GM23248 (cell line): ENCODE measurements at regions not wholly inside any gene's neighbourhood (a gene's known extent, or its start where the extent isn't known, plus 50 kb on each side); places are given as distances from the start of the nearest gene placed in this dataset.

ENCODE experiments used
- DNase-seq: peaks from one replicate; pipeline ENCODE4 v3.0.0-alpha.2; 2015
- H2AFZ ChIP-seq: fragments of 200-600 bp; sonication (generic); 2 replicates; pipeline ENCODE4 v1.6.1; 2016; ENCODE audit warnings: antibody characterized with exemption
- H3F3A ChIP-seq: fragments of 200-600 bp; sonication (generic); 2 replicates; pipeline ENCODE4 v1.6.1; 2016; ENCODE audit warnings: mild to moderate bottlenecking, antibody characterized with exemption, mixed run types; ENCODE audit not compliant: insufficient read depth
- H3K27ac ChIP-seq: fragments of 200-600 bp; sonication (generic); 2 replicates; pipeline ENCODE4 v1.5.1; 2016; ENCODE audit warnings: mild to moderate bottlenecking
- H3K27me3 ChIP-seq: fragments of 200-600 bp; sonication (generic); replicated peaks from 2 replicates; pipeline ENCODE4 v1.6.1; 2016; ENCODE audit warnings: mild to moderate bottlenecking; ENCODE audit not compliant: insufficient read depth
- H3K36me3 ChIP-seq: fragments of 200-600 bp; sonication (generic); 2 replicates; pipeline ENCODE4 v1.6.1; 2016; ENCODE audit warnings: low read depth, mild to moderate bottlenecking
- H3K4me1 ChIP-seq: fragments of 200-600 bp; sonication (generic); 2 replicates; pipeline ENCODE4 v1.6.1; 2016; ENCODE audit warnings: mild to moderate bottlenecking; ENCODE audit not compliant: insufficient read depth
- H3K4me2 ChIP-seq: fragments of 200-600 bp; sonication (generic); one replicate; pipeline ENCODE4 v1.6.1; 2016; ENCODE audit warnings: mild to moderate bottlenecking; ENCODE audit not compliant: unreplicated experiment
- H3K4me3 ChIP-seq: fragments of 200-600 bp; sonication (generic); 2 replicates; pipeline ENCODE4 v1.5.1; 2016; ENCODE audit warnings: mild to moderate bottlenecking
- H3K79me2 ChIP-seq: fragments of 200-600 bp; sonication (generic); 2 replicates; pipeline ENCODE4 v1.6.1; 2016; ENCODE audit warnings: mild to moderate bottlenecking; ENCODE audit not compliant: insufficient read depth
- H3K9ac ChIP-seq: fragments of 200-600 bp; sonication (generic); 2 replicates; pipeline ENCODE4 v1.6.1; 2016; ENCODE audit warnings: mild to moderate bottlenecking
- H3K9me2 ChIP-seq: fragments of 200-600 bp; sonication (generic); 2 replicates; pipeline ENCODE4 v1.6.1; 2016; ENCODE audit warnings: mixed run types, mild to moderate bottlenecking, moderate library complexity; ENCODE audit not compliant: insufficient read depth
- H3K9me3 ChIP-seq: fragments of 200-600 bp; sonication (generic); one replicate; pipeline ENCODE4 v1.6.1; 2017; ENCODE audit warnings: low read depth
- H4K20me1 ChIP-seq: fragments of 200-600 bp; sonication (generic); 2 replicates; pipeline ENCODE4 v1.6.0; 2016; ENCODE audit not compliant: insufficient read depth
- EZH2 ChIP-seq: fragments of 200-600 bp; sonication (generic); IDR thresholded peaks from 2 replicates; pipeline ENCODE4 v1.6.1; 2018; ENCODE audit warnings: antibody characterized with exemption, mild to moderate bottlenecking; ENCODE audit not compliant: insufficient read depth, poor library complexity, severe bottlenecking
- EZH2phosphoT487 ChIP-seq: fragments of 200-600 bp; sonication (generic); IDR thresholded peaks from 2 replicates; pipeline ENCODE4 v1.6.1; 2018; ENCODE audit warnings: antibody characterized with exemption, moderate library complexity, mild to moderate bottlenecking, low read depth; ENCODE audit not compliant: insufficient read depth
- WGBS, 2 experiments: methylation state at CpG; one replicate each; pipeline ENCODE4 v1.1.6; 2015 to 2017; ENCODE audit warnings: low lambda C conversion rate in 2 of 2, low coverage in 1 of 2; ENCODE audit errors: missing lambda C conversion rate in 2 of 2; 5-methylcytosine and 5-hydroxymethylcytosine counted together
- in situ Hi-C: fragments of 300-500 bp; cut with MboI; formaldehyde crosslinking; loops from 2 replicates; pipeline ENCODE4 v1.15.0; 2020

DNA sequence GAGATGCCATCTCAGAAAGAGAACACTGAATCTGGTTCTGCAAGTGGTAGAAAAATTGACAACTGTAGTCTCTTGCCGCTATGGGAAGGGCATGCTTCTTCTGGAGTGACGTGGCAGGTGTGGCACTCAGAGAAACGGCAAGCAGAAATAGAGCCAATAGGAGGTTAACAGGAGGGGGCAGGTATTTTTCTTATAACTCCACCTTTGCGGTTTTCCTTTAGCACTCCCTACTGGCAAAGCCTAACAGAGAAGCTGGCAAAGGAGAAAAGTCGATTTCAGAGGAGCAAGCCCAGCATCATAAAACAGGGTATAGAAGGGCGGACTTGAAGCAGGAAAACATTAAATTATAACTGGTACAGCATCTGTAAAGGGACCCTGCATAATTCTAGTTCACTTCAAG lies 1382.2 kb downstream of the PCDH18 start:
- H2AFZ ChIP-seq: no peak overlapping the region
- no peak for DNase-seq
- H3K36me3 ChIP-seq: no peaks in the 10 kb centered on the region
- H3K27ac ChIP-seq: no peak overlapping the region
- in situ Hi-C loops: no loop called here
- no peak overlapping the region for H3K4me3 ChIP-seq
- WGBS, 2 experiments: 25 to 27% methylated on average over 6 of the region's 6 CpGs
- H3K9me2 ChIP-seq: no peaks in the 10 kb centered on the region
- no peak overlapping the region for H3K9ac ChIP-seq
- H3K9me3 ChIP-seq: no peaks in the 10 kb centered on the region
- no peak for TF ChIP-seq EZH2
- TF ChIP-seq EZH2phosphoT487: no peak
- H3K79me2 ChIP-seq: no peaks in the 10 kb centered on the region
- no peaks in the 10 kb centered on the region for H3K4me1 ChIP-seq
- H3K27me3 ChIP-seq: no peaks in the 10 kb centered on the region
- H3K4me2 ChIP-seq: no peak overlapping the region
- H4K20me1 ChIP-seq: no peaks in the 10 kb centered on the region
- H3F3A ChIP-seq: no peaks in the 10 kb centered on the region

DNA sequence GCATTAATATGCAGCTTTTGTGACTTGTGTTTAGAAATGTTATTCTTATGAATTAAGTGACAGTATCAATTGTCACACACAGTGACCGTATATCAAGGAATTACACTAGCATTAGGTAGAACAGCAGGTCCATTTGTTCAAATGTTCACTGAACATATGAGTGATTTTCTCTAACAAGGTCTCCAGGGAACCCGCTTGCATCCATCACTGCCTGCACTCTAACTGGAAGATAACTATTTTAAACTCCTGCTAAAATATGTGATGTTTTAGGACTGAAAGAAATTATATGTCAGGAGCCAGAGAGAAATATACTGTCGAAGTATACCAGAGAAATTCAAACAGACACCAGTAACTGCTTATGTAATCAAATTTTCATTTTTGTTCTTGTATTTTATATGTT lies 1395.7 kb downstream of the PCDH18 start:
- no peaks in the 10 kb centered on the region for H3K4me1 ChIP-seq
- no peak overlapping the region for H2AFZ ChIP-seq
- no peak overlapping the region for H3K9ac ChIP-seq
- no peaks in the 10 kb centered on the region for H4K20me1 ChIP-seq
- WGBS, 2 experiments: 14 to 17% methylated on average over 3 of the region's 3 CpGs
- TF ChIP-seq EZH2phosphoT487: no peak
- TF ChIP-seq EZH2: no peak
- H3K4me2 ChIP-seq: no peak overlapping the region
- H3K4me3 ChIP-seq: no peak overlapping the region
- no peak overlapping the region for H3K27ac ChIP-seq
- H3K9me3 ChIP-seq: no peaks in the 10 kb centered on the region
- H3F3A ChIP-seq: no peaks in the 10 kb centered on the region
- H3K27me3 ChIP-seq: no peaks in the 10 kb centered on the region
- no peaks in the 10 kb centered on the region for H3K79me2 ChIP-seq
- no peaks in the 10 kb centered on the region for H3K36me3 ChIP-seq
- DNase-seq: no peak
- in situ Hi-C loops: no loop called here
- H3K9me2 ChIP-seq: no peaks in the 10 kb centered on the region

DNA sequence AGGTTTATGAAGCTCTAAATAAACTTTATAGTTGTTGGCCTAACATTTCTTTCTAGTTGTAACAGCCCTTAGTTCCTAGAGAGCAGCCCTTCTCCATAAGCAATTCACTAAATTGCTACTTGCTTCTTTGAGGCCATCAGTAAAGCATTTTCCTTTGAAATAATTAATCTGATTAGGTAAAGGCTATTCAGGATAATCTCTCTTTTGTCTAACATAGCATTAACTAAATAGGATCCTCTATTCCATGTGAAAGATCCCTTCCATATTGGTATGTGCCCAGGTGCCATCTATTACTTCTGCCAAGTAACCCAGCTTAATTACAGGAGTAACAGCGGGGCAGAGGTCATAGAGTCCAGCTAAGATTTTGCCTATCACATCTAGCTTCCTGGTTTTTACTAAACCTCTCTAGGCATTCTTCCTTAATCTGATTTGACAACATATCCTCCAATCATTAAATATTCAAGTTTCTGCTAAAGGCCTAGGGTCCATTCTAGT lies 1408.0 kb downstream of the PCDH18 start:
- no peaks in the 10 kb centered on the region; the same call in 1 of the 2 replicates for H3K9me2 ChIP-seq
- no peaks in the 10 kb centered on the region for H3K36me3 ChIP-seq
- no peak overlapping the region for H3K9ac ChIP-seq
- H3K4me2 ChIP-seq: no peak overlapping the region
- H3K79me2 ChIP-seq: no peaks in the 10 kb centered on the region
- H3K9me3 ChIP-seq: no peaks in the 10 kb centered on the region
- 0 to 19% methylated on average over 1 of the region's 1 CpG for WGBS, 2 experiments
- H3K4me1 ChIP-seq: no peaks in the 10 kb centered on the region
- H4K20me1 ChIP-seq: no peaks in the 10 kb centered on the region
- H3F3A ChIP-seq: no peaks in the 10 kb centered on the region
- no peak for DNase-seq
- no peak overlapping the region for H2AFZ ChIP-seq
- in situ Hi-C loops: no loop called here
- no peak overlapping the region for H3K4me3 ChIP-seq
- no peak overlapping the region for H3K27ac ChIP-seq
- no peaks in the 10 kb centered on the region for H3K27me3 ChIP-seq
- TF ChIP-seq EZH2: no peak
- no peak for TF ChIP-seq EZH2phosphoT487

DNA sequence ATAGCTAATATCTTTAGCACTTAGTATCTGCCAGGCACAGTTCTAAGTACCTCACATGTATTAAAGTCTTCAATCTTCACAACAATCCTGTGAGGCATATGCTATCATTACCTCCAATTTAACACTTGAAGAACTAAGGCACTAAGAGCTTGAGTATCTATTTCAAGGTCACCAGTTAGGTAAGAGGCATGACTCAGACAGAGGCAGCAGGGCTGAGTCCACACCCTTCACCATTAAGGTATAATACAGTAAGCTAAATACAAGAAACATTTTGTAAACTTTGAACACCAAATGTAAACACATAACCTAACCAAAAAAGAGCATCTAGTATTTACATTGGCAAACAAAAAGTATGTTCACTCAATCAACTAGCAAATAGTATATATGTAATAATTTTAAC lies 1410.9 kb downstream of the PCDH18 start:
- no peaks in the 10 kb centered on the region for H3F3A ChIP-seq
- no peaks in the 10 kb centered on the region for H4K20me1 ChIP-seq
- in situ Hi-C loops: no loop called here
- no peaks in the 10 kb centered on the region for H3K4me1 ChIP-seq
- no peaks in the 10 kb centered on the region for H3K9me3 ChIP-seq
- H3K9ac ChIP-seq: no peak overlapping the region
- no peak for TF ChIP-seq EZH2
- no peak for TF ChIP-seq EZH2phosphoT487
- no peak overlapping the region for H2AFZ ChIP-seq
- no peak for DNase-seq
- H3K4me2 ChIP-seq: no peak overlapping the region
- no peaks in the 10 kb centered on the region for H3K79me2 ChIP-seq
- no peak overlapping the region for H3K27ac ChIP-seq
- no peaks in the 10 kb centered on the region for H3K9me2 ChIP-seq
- no peaks in the 10 kb centered on the region for H3K27me3 ChIP-seq
- H3K36me3 ChIP-seq: no peaks in the 10 kb centered on the region
- H3K4me3 ChIP-seq: no peak overlapping the region

DNA sequence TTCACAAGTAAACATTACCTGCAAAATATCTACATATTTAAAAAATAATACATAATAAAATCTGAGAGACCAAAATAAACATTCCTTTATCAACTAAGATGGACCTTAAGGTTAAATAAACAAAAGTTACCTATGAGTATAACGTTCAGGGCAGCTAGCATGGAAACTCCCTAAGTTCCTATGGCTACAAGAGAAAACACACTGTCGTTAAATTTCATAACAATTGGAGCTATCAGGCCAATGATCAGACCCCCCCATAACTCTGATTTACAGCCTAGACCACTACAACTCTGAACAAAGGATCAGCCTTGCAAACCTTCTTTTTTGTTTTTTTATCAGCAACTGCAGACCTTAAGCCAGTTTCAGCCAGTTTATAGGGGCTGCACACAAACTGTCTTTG lies 1418.4 kb downstream of the PCDH18 start:
- H3K4me1 ChIP-seq: no peaks in the 10 kb centered on the region
- no peaks in the 10 kb centered on the region for H3K27me3 ChIP-seq
- H3K79me2 ChIP-seq: no peaks in the 10 kb centered on the region
- in situ Hi-C loops: no loop called here
- WGBS, 2 experiments: 0 to 4% methylated on average over 2 of the region's 2 CpGs
- no peak overlapping the region for H3K27ac ChIP-seq
- no peak overlapping the region for H3K4me3 ChIP-seq
- H3K9ac ChIP-seq: no peak overlapping the region
- H3F3A ChIP-seq: no peaks in the 10 kb centered on the region
- H4K20me1 ChIP-seq: no peaks in the 10 kb centered on the region
- no peak for DNase-seq
- H3K9me3 ChIP-seq: no peaks in the 10 kb centered on the region
- no peak overlapping the region for H2AFZ ChIP-seq
- no peaks in the 10 kb centered on the region for H3K36me3 ChIP-seq
- TF ChIP-seq EZH2phosphoT487: no peak
- TF ChIP-seq EZH2: no peak
- H3K4me2 ChIP-seq: no peak overlapping the region
- H3K9me2 ChIP-seq: no peaks in the 10 kb centered on the region
